ENCODE measurements at regions not wholly inside any gene's neighbourhood (a gene's known extent, or its start where the extent isn't known, plus 50 kb on each side); places are given as distances from the start of the nearest gene placed in this dataset.

- no peak for TF ChIP-seq EZH2phosphoT487 (conservative IDR thresholded peaks at IDR 0.05; ENCODE audit: low read length)
- TF ChIP-seq CTCF (IDR thresholded peaks at IDR 0.05; ENCODE audit: insufficient read depth, low read length, poor library complexity, severe bottlenecking) = no peak
These were observed 254.7 kb downstream of the NFATC2 start for GRCh38 chr20:51287628-51288413.

Data from SU-DHL-6 (cell line).